ENCODE measurements at regions not wholly inside any gene's neighbourhood (a gene's known extent, or its start where the extent isn't known, plus 50 kb on each side); places are given as distances from the start of the nearest gene placed in this dataset.

DNA sequence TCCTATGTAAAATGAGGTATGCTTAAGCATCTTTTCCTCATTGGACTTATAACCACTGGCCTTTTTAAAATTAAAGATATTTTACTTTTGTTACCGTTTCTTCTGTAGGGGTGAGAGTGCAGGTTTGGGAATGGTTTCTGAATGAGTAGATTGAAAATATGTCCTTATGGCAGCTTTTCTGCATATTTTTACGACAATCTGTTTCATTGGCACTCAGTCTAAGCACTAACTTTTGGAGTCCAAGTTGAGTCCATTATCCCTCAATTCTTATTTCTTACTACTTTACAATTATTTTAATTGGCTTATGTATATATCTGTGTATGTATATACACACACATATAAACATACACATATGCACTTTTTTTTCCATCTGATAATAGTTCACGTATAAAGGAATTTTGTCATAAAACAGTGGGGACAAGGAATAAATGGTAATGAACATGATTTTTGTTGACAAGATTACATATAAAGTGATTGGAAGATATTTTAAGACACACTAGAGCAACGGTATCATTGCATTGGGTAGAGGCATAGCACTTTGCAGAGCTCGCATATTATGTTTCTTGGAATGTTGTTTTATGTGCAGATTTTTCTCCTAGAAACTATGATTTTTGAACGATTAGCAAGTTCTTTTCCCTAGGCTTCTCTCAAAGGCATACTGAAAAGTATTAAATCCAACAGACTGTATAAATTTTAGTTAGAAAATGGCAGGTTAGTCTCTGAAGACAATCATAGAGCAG, 133.0 kb downstream of the FAT4 start:
- no peak for DNase-seq (ENCODE audit: low read depth in 1 of 2, low spot score in 1 of 2)
- TF ChIP-seq JUND (IDR thresholded peaks at IDR 0.05; ENCODE audit: low read depth): no peak
- in situ Hi-C loops (cut with HindIII; ENCODE audit: low pct_unique_long_range_greater_than_20kb, low sequenced_read_pairs): no loop called here

DNA sequence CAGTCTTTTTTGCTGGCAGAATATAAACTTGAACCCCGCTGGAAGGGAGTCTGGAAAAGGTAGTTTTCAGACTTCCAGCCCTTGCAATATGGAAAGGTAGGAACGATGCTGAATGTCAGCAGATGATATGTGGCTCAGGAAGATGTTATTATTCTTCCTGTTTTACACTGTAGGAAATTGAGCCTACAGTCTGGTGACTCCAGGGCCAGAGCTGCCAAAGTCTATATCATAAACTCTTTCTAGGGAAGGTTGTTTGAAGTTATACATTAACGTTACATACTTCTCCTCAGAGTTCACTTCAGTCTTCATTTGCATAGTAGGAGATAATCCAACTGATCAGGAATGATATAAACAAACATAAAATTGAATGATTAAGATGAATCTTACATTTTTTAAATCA, 141.3 kb downstream of the FAT4 start:
- in situ Hi-C loops (cut with HindIII; ENCODE audit: low pct_unique_long_range_greater_than_20kb, low sequenced_read_pairs): no loop called here
- no peak for TF ChIP-seq JUND (IDR thresholded peaks at IDR 0.05; ENCODE audit: low read depth)
- no peak for DNase-seq (ENCODE audit: low read depth in 1 of 2, low spot score in 1 of 2)

DNA sequence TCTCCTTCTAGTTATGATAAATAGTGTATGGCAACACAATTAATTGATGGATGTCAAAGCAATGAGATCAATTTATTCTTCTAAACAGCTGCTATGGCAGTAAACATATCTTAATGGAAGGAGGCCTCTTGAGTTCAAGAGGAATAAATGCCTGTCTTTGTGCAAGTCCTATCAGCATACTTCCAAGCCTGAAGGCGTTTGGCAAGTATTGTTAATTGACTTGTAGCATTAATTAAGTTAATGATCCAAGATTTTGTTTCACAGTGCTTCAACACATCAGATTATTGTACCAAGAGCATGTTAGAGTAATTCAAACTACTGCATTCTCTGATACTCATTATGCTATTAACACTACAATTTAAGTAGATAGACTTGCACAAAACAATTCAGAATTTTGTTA, 144.8 kb downstream of the FAT4 start:
- in situ Hi-C loops (cut with HindIII; ENCODE audit: low pct_unique_long_range_greater_than_20kb, low sequenced_read_pairs): no loop called here
- TF ChIP-seq JUND (IDR thresholded peaks at IDR 0.05; ENCODE audit: low read depth): no peak
- DNase-seq (ENCODE audit: low read depth in 1 of 2, low spot score in 1 of 2): no peak

DNA sequence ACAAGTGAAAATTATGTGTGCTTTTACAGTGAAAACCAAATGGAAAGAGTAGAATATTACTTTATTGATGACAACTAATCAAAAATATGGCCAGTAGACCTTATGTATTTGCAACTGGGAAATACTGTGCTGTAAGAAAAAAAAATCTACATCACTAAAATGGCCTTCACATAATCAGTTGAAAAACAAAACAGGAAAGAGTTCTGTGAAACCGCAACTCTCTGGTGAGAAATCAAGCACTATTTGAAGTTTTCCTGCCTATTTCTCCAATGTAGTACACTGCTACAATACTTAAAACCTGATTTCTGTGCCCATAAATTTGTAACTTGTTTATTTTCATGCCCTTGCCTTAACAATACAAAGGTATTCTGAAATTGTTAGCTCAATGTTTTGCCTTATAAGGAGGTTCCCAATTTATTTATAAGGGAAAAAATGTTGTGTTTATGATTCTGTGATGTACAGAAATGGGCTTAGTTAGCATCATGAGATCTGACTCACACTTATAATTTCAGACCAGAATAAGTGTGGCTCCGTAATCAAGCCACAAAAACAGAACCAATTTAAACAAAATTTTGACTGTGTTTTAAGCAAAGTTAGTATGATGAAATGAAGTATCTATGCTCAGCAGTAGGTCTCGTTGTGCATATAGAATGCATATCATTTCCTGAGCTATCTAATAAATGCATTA, 147.1 kb downstream of the FAT4 start:
- TF ChIP-seq JUND (IDR thresholded peaks at IDR 0.05; ENCODE audit: low read depth): no peak
- no peak for DNase-seq (ENCODE audit: low read depth in 1 of 2, low spot score in 1 of 2)
- in situ Hi-C loops (cut with HindIII; ENCODE audit: low pct_unique_long_range_greater_than_20kb, low sequenced_read_pairs): no loop called here

DNA sequence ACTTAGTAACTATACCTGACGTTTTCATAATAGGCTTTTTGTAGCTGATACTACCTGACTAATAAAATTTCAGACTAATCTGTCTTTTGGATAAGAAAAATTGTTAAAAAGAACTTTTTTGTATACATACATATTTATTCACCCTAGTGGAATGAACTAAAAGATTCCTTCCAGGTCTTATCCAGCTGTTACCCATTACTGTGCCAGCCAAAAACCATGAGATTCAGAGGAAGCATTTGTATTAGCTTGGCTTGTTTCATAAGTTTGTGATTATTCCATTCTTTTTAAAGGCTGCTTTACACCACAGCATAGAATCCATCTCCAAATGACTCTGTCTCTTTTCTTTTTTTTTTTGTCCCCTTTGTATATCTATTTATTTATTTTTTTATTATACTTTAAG, 149.4 kb downstream of the FAT4 start:
- in situ Hi-C loops (cut with HindIII; ENCODE audit: low pct_unique_long_range_greater_than_20kb, low sequenced_read_pairs): no loop called here
- no peak for DNase-seq (ENCODE audit: low read depth in 1 of 2, low spot score in 1 of 2)
- TF ChIP-seq JUND (IDR thresholded peaks at IDR 0.05; ENCODE audit: low read depth): no peak

DNA sequence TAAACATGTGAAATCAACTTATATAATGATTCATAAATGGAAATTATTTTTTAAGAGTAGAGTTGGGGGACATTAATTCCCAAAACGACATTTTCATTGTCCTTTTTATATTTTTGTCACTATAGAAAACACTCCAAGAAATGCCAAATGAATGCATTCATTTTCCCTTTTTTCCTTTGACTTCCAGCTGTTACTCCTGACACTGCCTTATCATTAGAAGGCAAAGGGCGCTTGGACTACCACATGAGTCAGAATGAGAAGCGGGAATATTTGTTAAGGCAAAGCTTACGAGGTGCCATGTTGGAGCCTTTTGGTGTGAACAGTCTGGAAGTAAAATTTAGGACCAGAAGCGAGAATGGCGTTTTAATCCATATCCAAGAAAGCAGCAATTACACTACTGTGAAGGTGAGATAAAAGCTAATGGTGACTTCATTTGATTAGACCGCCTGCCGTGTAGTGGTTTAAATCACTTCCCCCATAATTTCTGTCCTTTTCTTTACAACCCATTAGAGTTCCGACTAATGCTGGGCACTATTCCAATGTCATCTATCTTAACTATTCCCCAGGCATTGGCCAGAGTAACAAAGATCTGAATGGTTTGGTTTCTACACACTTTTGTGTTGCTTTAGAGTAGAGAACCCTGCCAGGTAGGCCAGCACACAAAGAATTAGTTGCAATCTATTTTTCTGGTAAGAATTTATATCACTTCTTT, 166.7 kb downstream of the FAT4 start:
- DNase-seq (ENCODE audit: low read depth in 1 of 2, low spot score in 1 of 2): no peak
- in situ Hi-C loops (cut with HindIII; ENCODE audit: low pct_unique_long_range_greater_than_20kb, low sequenced_read_pairs): no loop called here
- TF ChIP-seq JUND (IDR thresholded peaks at IDR 0.05; ENCODE audit: low read depth): no peak

DNA sequence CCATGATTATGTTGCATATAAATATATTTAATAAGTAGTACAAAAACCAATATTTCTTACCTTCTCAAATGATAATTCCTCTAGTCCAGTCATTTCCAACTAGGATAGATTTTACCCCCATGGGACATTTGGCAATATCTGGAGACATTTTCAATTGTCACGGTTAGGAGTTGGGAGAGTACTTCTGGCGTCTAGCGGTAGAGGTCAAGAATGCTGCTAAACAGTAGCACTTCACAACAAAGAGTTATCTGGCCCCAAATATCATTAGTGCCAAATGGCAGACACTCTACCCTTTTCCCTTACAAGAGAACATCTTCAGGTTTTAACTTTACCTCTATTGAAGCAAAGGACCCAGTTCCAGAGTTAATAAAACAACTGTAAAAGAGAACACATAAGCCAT, 168.1 kb downstream of the FAT4 start:
- TF ChIP-seq JUND (IDR thresholded peaks at IDR 0.05; ENCODE audit: low read depth): no peak
- in situ Hi-C loops (cut with HindIII; ENCODE audit: low pct_unique_long_range_greater_than_20kb, low sequenced_read_pairs): no loop called here
- no peak for DNase-seq (ENCODE audit: low read depth in 1 of 2, low spot score in 1 of 2)

DNA sequence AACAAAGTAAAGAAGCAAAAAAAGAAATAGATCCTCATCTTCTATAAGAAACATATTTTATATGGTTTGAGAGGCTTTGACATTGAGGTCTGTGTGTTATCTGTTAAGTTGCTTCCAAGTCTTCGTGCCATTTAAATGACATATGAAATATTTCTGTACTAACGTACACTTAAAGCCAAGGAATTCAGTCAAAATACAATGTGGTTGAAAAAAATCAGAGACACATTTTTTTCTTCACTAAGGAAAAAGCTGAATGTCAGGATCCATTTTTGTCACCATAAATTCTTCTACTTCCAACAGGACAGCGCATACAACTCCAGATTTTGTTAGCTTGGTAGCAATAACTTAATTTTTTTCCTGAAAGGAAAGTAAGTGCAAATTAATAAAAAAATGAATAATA, 168.5 kb downstream of the FAT4 start:
- DNase-seq (ENCODE audit: low read depth in 1 of 2, low spot score in 1 of 2): no peak
- no peak for TF ChIP-seq JUND (IDR thresholded peaks at IDR 0.05; ENCODE audit: low read depth)
- in situ Hi-C loops (cut with HindIII; ENCODE audit: low pct_unique_long_range_greater_than_20kb, low sequenced_read_pairs): no loop called here

DNA sequence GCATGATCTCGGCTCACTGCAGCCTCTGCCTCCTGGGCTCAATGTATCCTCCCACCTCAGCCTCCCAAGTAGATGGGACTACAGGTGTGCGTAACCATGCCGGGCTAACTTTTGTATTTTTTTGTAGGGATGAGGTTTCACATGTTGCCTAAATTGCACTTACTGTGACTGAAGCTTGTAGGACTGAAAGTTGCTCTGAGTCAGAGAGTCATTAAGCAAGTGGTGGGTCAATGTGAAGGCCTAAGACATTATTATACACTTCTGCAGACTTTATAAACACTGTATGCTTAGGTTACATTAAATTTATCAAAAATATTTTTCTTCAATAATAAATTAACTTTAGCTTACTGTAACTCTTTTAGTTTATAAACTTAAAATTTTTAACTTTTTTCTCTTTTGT, 170.2 kb downstream of the FAT4 start:
- no peak for DNase-seq (ENCODE audit: low read depth in 1 of 2, low spot score in 1 of 2)
- TF ChIP-seq JUND (IDR thresholded peaks at IDR 0.05; ENCODE audit: low read depth): no peak
- in situ Hi-C loops (cut with HindIII; ENCODE audit: low pct_unique_long_range_greater_than_20kb, low sequenced_read_pairs): no loop called here

DNA sequence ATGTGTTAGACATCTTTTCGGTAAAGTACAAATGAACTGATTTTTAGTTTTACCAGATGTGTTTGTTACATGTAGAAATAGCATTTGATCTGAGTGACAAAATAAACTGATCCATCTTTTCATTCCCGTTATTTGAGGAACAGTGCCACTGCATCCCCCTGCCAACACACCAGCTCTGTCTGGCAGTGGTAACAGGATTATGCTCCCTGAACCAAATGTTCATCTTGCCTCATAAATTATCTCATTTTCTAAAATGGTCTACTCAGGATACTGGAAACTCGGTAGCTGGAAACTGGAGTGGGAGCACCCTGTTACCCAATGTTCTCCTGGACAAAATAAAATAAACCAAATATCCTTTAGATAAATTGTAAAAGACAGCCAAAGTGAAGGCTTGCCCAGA, 171.6 kb downstream of the FAT4 start:
- no peak for DNase-seq (ENCODE audit: low read depth in 1 of 2, low spot score in 1 of 2)
- in situ Hi-C loops (cut with HindIII; ENCODE audit: low pct_unique_long_range_greater_than_20kb, low sequenced_read_pairs): no loop called here
- TF ChIP-seq JUND (IDR thresholded peaks at IDR 0.05; ENCODE audit: low read depth): no peak

DNA sequence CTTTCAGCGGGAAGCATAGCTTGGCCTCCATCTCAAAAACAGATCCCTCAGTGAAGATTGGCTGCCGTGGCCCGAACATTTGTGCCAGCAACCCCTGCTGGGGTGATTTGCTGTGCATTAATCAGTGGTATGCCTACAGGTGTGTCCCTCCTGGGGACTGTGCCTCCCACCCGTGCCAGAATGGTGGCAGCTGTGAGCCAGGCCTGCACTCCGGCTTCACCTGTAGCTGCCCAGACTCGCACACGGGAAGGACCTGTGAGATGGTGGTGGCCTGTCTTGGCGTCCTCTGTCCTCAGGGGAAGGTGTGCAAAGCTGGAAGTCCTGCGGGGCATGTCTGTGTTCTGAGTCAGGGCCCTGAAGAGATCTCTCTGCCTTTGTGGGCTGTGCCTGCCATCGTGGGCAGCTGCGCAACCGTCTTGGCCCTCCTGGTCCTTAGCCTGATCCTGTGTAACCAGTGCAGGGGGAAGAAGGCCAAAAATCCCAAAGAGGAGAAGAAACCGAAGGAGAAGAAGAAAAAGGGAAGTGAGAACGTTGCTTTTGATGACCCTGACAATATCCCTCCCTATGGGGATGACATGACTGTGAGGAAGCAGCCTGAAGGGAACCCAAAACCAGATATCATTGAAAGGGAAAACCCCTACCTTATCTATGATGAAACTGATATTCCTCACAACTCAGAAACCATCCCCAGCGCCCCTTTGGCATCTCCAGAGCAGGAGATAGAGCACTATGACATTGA, 175.4 kb downstream of the FAT4 start:
- TF ChIP-seq JUND (IDR thresholded peaks at IDR 0.05; ENCODE audit: low read depth): no peak
- in situ Hi-C loops (cut with HindIII; ENCODE audit: low pct_unique_long_range_greater_than_20kb, low sequenced_read_pairs): no loop called here
- DNase-seq (ENCODE audit: low read depth in 1 of 2, low spot score in 1 of 2): no peak

DNA sequence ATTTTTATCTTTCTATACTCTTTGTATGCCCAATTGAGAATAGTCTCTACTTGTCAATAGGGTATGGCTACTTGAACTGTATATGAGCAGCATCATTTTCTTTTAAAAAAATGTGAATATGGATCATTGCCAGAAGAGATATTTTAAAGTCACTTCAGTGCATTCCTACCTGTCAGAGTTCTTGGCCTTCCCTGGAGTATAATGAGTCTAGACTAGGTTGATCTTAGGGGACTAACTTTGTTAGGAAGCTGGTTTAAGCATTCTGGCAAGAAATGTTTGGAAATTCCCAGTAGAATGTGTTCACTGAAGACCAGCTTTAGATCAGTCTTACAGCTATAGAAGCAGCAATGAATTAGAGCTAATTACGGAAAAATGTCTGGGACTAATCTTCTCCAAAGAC, 178.2 kb downstream of the FAT4 start:
- in situ Hi-C loops (cut with HindIII; ENCODE audit: low pct_unique_long_range_greater_than_20kb, low sequenced_read_pairs): no loop called here

More for the DNA sequence above, 178.2 kb downstream of the FAT4 start:
- no peak for TF ChIP-seq JUND (IDR thresholded peaks at IDR 0.05; ENCODE audit: low read depth)
- no peak for DNase-seq (ENCODE audit: low read depth in 1 of 2, low spot score in 1 of 2)
